ENCODE measurements at regions not wholly inside any gene's neighbourhood (a gene's known extent, or its start where the extent isn't known, plus 50 kb on each side); places are given as distances from the start of the nearest gene placed in this dataset.

DNA sequence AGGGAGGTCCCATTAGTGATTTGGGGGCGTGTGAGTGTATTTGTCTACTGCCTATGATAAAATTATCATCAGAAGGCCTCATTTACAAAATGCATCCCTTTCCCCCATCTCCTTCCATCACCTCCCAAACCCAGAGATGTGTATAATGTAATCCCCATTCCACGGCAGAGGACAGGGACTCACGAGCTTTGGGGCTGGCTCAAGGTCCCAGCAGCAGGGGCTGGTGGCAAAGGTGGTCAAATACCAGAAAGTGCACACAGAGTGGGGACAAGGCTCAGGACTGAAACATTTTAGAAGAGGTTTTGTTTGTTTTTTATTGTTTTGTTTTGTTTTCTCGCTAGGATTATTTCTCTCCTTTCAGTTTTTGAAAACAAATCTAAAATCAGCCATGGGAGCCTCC lies 68.5 kb upstream of the TOP1 start:
- no peak for DNase-seq (ENCODE audit: low read depth)

- no peak for DNase-seq (ENCODE audit: low read depth)
These were observed 68.1 kb upstream of the TOP1 start for GRCh38 chr20:40960521-40960956.

DNA sequence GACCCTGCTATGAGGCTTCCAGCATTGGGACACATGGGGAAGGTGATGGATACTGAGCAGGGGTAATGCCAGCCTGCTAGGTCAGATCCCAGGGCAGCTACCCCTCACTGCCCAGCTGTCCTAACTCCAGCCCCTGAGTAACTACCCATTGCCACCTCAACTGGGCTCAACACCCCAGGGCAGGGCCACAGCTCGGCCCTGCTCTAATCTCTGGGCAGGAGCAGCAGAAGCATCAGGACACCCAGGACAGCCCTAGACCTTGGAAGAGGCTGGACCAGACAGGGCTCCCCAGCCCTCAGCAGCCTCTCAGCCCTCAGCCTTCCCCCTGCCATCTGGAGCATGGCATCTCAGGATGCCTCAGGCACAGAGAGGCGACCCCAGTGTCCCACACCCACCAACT lies 67.4 kb upstream of the TOP1 start:
- no peak for DNase-seq (ENCODE audit: low read depth)

DNA sequence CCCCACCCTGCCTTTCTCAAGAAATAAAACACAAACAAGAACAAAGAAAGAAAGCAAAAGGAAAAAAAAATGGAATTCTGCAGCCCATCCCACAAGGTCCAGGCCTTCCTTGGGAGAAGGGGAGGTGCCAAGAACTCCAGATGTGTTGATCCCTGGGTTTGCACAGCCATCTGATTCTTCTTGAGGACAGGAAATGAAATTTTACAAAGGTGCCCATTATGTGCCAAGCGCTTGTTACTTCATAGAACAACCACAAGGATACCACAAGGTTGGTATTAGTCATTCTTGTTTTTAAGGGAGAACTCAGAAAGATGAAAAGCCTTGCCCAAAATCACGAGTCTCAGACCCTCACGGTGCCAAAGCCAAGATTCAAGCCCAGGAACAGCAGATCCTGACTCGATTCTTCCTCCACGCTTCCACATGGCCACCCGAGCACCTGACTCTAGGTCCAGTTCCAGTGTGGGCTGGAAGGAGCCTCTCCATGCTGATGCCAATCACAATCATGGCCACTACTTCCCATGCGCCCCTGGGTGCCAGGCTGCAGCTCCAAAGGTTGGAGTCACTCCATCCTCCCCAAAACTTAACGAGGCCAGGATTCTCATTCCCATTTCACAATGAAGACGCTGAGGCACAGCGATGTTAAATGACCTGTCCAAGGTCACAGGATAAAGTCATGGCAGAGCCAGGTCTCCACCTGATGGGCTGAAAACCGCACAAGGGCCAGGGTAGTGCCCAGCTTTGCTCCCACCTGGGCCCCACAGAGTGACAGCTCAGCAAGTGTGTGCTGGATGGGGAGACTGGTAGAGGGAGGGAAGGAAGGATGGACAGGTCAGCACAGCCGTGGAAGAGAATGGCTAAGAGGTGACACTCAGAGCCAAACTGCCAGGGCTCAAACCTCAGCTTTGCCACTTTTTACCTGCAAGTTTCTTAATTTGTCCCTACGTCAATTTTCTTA lies 66.7 kb upstream of the TOP1 start:
- no peak for DNase-seq (ENCODE audit: low read depth)

- DNase-seq (ENCODE audit: low read depth): peak; percentile 61
These were observed 65.7 kb upstream of the TOP1 start for GRCh38 chr20:40962733-40963504.

GRCh38 chr20:40963505-40963845 lies 65.1 kb upstream of the TOP1 start:
- DNase-seq (ENCODE audit: low read depth): no peak

- DNase-seq (ENCODE audit: low read depth): no peak
These were observed 63.0 kb upstream of the TOP1 start for GRCh38 chr20:40965671-40966070.

DNA sequence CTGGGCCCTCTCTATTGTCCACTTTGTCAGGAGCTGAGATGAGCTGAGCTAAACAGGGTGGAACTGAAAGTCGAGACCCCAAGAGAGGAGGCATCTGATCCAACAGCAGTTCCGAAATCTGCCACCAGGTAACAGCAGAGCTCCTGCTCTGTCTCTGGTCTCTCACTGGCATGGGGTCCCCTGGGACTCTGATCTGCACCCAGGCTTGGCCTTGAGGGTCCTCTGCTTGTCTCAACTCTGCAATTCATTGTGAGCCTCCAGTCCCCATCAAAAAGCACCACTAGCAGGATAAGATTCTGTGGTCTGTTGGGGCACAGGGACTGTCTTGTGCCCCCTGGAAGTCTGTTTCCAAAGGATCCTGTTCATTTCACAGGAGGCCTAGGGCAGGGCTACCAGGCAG lies 62.5 kb upstream of the TOP1 start:
- no peak for DNase-seq (ENCODE audit: low read depth)

- DNase-seq (ENCODE audit: low read depth): no peak
These were observed 62.0 kb upstream of the TOP1 start for GRCh38 chr20:40966516-40967185.

GRCh38 chr20:40967700-40968099 lies 60.9 kb upstream of the TOP1 start:
- no peak for DNase-seq (ENCODE audit: low read depth)

- peak; percentile 85 for DNase-seq (ENCODE audit: low read depth)
These were observed 59.6 kb upstream of the TOP1 start for GRCh38 chr20:40968816-40969562.

GRCh38 chr20:40970218-40970617 lies 58.4 kb upstream of the TOP1 start:
- no peak for DNase-seq (ENCODE audit: low read depth)

DNA sequence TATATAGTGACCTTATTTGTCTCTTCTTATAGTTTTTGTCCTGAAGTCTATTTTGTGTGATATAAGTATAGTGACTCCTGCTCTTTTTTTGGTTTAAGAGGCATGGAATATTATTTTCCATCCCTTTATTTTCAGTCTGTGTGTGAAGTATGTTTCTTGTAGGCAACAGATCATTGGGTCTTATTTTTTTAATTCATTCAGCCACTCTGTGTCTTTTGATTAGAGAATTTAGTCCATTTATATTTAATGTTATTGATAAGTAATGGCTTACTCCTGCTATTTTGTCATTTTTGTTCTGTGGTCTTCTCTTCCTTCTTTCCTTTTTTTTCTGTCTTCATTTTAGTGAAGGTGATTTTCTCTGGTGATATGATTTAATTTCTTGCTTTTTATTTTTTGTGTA lies 51.4 kb upstream of the TOP1 start:
- DNase-seq (ENCODE audit: low read depth): no peak

GRCh38 chr20:40978761-40979160 lies 49.9 kb upstream of the TOP1 start:
- DNase-seq (ENCODE audit: low read depth): no peak

All from activated gamma-delta T cell treated with anti-CD3 and anti-CD28 coated beads, Interleukin-2, amount 50 U/mL, for 16 hours (primary cell).